ENCODE measurements at regions not wholly inside any gene's neighbourhood (a gene's known extent, or its start where the extent isn't known, plus 50 kb on each side); places are given as distances from the start of the nearest gene placed in this dataset.

DNA sequence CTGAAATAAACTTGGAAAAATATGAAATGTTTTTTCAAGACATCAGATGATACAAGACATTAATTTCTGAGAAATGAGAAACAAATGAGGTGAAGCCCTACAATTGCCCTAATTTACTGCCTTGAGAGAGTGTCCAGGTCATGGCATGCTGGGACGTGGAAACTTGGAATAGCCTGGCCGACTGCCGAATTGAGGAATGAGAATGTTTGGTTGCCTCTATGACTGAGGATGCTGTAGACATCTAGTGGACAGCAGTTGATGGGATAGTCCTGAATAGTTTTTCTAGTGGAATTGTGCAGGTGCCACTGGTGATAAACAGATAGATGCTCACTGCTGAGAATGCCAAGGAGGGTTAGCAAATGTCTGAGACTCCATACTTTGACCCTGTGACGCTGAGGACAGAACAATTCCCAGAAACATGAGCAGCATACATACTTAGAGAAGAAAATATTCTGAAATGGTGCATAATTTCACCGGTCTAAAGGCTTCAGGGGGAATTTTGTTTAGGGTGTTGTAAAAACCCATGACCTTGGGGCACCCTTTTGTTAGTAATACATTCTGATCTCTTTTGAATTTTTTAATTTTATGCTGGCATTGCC, 56.5 kb upstream of the CWC22 start:
- peak; percentile 3 for DNase-seq (ENCODE audit: low read depth)

DNA sequence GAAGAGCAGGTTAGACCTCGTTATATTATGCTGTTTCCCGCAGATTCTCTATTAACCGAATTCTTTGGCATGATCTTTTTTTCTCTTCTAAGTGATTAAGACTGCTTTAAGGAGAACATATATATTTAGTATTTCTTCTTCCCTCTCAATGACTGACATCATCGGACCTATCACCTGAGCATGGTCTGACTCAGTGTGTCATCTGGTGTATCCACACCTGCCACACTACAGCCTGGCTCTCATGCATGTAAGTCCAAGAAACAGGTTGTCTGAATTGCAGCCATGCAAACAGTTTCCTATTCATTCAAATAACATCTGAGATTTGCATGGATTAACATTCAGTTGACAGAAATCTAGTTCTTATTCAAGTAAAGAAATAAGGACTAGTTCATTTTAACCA, 55.1 kb upstream of the CWC22 start:
- no peak for DNase-seq (ENCODE audit: low read depth)

DNA sequence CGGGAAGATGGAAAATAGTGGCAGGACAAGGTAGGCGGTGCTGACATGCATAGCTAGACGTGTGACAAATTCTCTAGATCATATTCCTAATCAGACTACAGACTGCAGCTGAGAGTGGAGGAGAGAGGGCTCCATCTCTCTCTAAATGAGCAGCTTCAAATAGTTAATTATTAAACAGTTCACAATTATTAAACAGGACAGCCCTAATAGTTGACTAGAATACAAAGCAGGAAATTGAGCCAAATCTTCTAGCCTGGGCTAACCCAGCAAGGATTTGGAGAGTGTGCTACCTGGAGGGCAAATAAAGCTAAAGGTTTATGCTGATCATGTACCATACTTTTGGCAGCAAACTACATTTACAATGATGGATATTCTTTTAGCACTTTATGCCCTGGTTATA, 54.4 kb upstream of the CWC22 start:
- DNase-seq (ENCODE audit: low read depth) = no peak

DNA sequence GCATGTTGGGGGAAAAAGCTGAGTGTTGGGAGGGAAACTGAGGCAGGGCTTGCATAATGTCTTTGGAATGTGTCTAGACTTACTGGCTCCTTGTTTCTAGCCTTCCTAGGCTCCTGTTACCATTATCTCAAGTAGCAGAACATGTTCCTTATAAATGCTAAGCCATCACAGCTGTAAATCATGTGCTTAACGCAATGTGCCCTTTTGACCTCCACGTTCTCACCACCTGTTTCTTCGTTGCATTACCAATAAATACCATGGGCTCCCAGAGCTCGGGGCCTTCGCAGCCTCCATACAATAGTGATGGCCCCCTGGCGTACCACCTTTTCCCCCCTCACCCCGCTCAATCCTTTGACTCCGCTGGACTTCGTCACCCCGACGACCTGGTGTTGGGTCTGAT, 54.0 kb upstream of the CWC22 start:
- DNase-seq (ENCODE audit: low read depth) = no peak

DNA sequence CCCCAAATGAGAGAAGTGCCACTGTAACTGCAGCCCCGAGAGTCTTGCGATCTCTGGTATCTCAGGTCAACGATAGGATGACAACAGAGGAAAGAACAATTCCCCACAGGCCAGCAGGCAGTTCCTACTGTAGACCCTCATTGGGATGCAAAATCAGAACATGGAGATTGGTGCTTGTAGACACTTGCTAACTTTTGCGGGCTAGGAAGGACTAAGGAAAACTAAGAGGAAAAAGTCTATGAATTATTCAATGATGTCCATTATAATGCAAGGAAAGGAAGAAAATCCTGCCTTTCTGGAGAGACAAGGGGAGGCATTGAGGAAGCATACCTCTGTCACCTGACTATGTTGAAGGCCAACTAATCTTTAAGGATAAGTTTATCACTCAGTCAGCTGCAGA, 51.9 kb upstream of the CWC22 start:
- no peak for DNase-seq (ENCODE audit: low read depth)

DNA sequence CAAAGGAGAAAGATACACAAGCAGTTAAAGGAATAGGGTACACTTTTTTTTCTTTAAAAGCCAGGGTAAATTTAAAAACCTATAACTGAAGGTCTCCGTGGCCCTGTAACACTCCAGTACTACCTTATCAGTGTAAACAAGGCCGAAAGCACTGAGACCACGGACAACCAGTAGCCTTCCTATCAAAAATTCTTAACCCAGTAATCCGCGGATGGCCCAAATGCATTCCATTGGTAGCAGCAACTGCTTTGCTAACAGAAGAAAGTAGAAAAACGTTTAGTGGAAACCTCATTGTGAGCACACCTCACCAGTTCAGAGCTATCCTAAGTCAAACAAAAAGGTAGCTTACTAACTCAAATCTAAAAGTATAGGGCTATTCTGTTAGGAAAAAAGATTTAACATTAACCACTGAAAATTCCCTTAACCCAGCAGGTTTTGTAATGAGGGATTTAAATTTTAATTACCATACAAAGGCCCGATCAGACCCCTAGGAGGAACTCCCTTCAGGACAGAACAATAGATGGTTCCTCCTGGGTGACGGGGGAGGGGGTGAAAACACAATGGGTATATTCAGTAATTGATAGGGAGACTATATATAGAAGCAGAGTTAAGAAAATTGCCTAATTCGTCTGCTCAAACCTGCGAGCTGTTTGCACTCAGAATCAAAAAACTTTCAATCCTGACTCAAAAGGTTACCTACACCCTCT, 50.8 kb upstream of the CWC22 start:
- DNase-seq (ENCODE audit: low read depth) = no peak

Measured in M059J (cell line).